ENCODE measurements at regions not wholly inside any gene's neighbourhood (a gene's known extent, or its start where the extent isn't known, plus 50 kb on each side); places are given as distances from the start of the nearest gene placed in this dataset.

DNA sequence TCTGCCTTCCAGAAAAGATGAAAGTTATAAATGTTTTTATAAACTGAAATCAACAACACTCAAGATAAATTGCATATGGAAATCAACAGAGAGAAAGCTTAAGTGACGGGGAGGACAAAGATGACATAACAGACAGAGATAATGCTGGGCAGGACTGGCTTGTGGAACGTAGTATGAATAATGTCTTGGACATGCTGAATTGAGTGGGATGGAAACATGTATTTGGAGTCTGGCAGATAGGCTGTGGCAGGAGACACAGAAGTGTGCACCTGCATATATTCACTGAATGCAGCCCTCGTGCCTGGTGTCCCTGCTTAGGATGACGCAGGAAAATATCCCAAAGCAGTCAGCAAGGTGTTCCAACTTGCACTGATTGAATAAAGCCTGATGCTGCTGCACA, 318.2 kb downstream of the CBLN2 start:
- no peak for TF ChIP-seq SUZ12 (IDR thresholded peaks at IDR 0.05; ENCODE audit: extremely low read depth, insufficient read depth, insufficient read length)
- no peak for TF ChIP-seq YY1 (IDR thresholded peaks at IDR 0.05; ENCODE audit: insufficient read depth, insufficient read length)
- TF ChIP-seq ZNF274 (IDR thresholded peaks at IDR 0.05; ENCODE audit: low read depth, low read length): no peak
